WTC11 (cell line): ENCODE measurements at regions not wholly inside any gene's neighbourhood (a gene's known extent, or its start where the extent isn't known, plus 50 kb on each side); places are given as distances from the start of the nearest gene placed in this dataset.

Experiments used
- CREM ChIP-seq: sonication (generic); formaldehyde crosslinking; IDR thresholded peaks from 2 replicates; pipeline ENCODE4 v1.8.1; 2022; ENCODE audit warnings: mild to moderate bottlenecking, missing genetic modification reagents, moderate library complexity
- ESRRA ChIP-seq: sonication (generic); formaldehyde crosslinking; IDR thresholded peaks from 2 replicates; pipeline ENCODE4 v1.8.1; 2022; ENCODE audit warnings: mild to moderate bottlenecking, missing genetic modification reagents, borderline replicate concordance
- NFE2L1 ChIP-seq: sonication (generic); formaldehyde crosslinking; IDR thresholded peaks from 2 replicates; pipeline ENCODE4 v1.8.1; 2023; ENCODE audit warnings: missing genetic modification reagents
- NR3C1 ChIP-seq: sonication (generic); formaldehyde crosslinking; conservative IDR thresholded peaks from 2 replicates; pipeline ENCODE4 v1.8.1; 2023; ENCODE audit warnings: low read depth, mild to moderate bottlenecking, missing genetic modification reagents
- SMAD4 ChIP-seq: sonication (generic); formaldehyde crosslinking; IDR thresholded peaks from 2 replicates; pipeline ENCODE4 v1.8.0; 2022; ENCODE audit warnings: mild to moderate bottlenecking, missing genetic modification reagents
- ZBTB21 ChIP-seq: sonication (generic); formaldehyde crosslinking; IDR thresholded peaks from 2 replicates; pipeline ENCODE4 v1.8.1; 2023; ENCODE audit warnings: mild to moderate bottlenecking, missing genetic modification reagents, borderline replicate concordance
- TF ChIP-seq, protein P1 (sequence below): fragments of 200-600 bp; IDR thresholded peaks from 2 replicates; pipeline ENCODE4 v1.8.0; 2022; ENCODE audit warnings: antibody characterized with exemption
- TF ChIP-seq, protein P2 (sequence below): sonication (generic); formaldehyde crosslinking; IDR thresholded peaks from 2 replicates; pipeline ENCODE4 v1.8.1; 2022; ENCODE audit warnings: low read depth, missing genetic modification reagents, borderline replicate concordance
- TF ChIP-seq, protein P3 (sequence below): sonication (generic); formaldehyde crosslinking; IDR thresholded peaks from 2 replicates; pipeline ENCODE4 v1.8.0; 2023; ENCODE audit warnings: mild to moderate bottlenecking, missing genetic modification reagents
- TF ChIP-seq, protein P4 (sequence below): sonication (generic); formaldehyde crosslinking; IDR thresholded peaks from 2 replicates; pipeline ENCODE4 v1.8.0; 2023; ENCODE audit warnings: missing genetic modification reagents

DNA sequence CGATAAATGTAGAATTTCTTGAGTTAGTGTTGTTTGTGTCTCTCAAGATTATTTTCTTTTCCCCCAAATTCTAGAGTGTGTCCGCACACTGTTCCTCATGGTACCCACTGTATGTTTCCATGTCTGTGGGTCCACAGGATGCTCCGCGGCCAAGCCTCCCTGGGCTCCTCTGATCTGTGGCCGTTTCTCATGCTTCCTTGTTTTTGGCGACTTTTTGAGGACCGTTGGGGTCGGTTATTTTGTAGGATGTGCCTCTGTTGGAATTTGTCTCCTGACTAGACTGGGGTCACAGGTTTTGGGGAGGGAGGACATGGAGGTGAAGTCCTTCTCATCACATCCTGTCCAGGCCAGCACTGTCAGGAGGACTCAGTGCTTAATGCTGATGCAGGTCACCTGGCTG lies 140.0 kb downstream of the LAT start:
- TF ChIP-seq, protein P1, sequence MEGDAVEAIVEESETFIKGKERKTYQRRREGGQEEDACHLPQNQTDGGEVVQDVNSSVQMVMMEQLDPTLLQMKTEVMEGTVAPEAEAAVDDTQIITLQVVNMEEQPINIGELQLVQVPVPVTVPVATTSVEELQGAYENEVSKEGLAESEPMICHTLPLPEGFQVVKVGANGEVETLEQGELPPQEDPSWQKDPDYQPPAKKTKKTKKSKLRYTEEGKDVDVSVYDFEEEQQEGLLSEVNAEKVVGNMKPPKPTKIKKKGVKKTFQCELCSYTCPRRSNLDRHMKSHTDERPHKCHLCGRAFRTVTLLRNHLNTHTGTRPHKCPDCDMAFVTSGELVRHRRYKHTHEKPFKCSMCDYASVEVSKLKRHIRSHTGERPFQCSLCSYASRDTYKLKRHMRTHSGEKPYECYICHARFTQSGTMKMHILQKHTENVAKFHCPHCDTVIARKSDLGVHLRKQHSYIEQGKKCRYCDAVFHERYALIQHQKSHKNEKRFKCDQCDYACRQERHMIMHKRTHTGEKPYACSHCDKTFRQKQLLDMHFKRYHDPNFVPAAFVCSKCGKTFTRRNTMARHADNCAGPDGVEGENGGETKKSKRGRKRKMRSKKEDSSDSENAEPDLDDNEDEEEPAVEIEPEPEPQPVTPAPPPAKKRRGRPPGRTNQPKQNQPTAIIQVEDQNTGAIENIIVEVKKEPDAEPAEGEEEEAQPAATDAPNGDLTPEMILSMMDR: no peak
- TF ChIP-seq NFE2L1 (CRISPR knock-in tag) (no peak), CREM (no peak), SMAD4 (no peak), NR3C1 (CRISPR knock-in tag) (no peak), ZBTB21 (no peak), ESRRA (no peak)
- TF ChIP-seq, protein P2, sequence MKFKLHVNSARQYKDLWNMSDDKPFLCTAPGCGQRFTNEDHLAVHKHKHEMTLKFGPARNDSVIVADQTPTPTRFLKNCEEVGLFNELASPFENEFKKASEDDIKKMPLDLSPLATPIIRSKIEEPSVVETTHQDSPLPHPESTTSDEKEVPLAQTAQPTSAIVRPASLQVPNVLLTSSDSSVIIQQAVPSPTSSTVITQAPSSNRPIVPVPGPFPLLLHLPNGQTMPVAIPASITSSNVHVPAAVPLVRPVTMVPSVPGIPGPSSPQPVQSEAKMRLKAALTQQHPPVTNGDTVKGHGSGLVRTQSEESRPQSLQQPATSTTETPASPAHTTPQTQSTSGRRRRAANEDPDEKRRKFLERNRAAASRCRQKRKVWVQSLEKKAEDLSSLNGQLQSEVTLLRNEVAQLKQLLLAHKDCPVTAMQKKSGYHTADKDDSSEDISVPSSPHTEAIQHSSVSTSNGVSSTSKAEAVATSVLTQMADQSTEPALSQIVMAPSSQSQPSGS (CRISPR knock-in tag): no peak
- TF ChIP-seq, protein P3, sequence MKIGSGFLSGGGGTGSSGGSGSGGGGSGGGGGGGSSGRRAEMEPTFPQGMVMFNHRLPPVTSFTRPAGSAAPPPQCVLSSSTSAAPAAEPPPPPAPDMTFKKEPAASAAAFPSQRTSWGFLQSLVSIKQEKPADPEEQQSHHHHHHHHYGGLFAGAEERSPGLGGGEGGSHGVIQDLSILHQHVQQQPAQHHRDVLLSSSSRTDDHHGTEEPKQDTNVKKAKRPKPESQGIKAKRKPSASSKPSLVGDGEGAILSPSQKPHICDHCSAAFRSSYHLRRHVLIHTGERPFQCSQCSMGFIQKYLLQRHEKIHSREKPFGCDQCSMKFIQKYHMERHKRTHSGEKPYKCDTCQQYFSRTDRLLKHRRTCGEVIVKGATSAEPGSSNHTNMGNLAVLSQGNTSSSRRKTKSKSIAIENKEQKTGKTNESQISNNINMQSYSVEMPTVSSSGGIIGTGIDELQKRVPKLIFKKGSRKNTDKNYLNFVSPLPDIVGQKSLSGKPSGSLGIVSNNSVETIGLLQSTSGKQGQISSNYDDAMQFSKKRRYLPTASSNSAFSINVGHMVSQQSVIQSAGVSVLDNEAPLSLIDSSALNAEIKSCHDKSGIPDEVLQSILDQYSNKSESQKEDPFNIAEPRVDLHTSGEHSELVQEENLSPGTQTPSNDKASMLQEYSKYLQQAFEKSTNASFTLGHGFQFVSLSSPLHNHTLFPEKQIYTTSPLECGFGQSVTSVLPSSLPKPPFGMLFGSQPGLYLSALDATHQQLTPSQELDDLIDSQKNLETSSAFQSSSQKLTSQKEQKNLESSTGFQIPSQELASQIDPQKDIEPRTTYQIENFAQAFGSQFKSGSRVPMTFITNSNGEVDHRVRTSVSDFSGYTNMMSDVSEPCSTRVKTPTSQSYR: no peak
- TF ChIP-seq, protein P4, sequence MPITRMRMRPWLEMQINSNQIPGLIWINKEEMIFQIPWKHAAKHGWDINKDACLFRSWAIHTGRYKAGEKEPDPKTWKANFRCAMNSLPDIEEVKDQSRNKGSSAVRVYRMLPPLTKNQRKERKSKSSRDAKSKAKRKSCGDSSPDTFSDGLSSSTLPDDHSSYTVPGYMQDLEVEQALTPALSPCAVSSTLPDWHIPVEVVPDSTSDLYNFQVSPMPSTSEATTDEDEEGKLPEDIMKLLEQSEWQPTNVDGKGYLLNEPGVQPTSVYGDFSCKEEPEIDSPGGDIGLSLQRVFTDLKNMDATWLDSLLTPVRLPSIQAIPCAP (CRISPR knock-in tag): no peak
